HG03571 (cell line): ENCODE measurements at regions not wholly inside any gene's neighbourhood (a gene's known extent, or its start where the extent isn't known, plus 50 kb on each side); places are given as distances from the start of the nearest gene placed in this dataset.

ENCODE experiments used
- ATAC-seq: cut with Tn5 transposase; IDR thresholded peaks from one replicate; pipeline ENCODE4 v1.9.1; 2021; ENCODE audit not compliant: unreplicated experiment

DNA sequence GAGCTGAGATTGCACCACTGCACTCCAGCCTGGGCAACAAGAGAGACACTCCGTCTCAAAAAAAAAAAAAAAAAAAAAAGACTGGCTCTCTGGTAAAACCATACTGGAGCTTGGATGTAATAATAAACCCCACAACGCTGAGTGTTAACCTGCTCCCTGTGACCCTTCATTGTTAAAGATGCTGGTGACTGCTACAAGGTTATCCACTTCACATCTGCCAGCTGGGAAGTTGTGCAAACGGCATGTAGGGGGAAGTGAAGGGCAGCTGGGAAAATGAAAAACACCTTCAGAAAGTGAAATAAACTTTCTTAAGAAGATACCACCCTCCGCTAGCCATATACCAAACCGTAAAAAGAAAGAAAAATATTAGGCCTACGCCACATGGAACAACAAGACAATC lies 131.0 kb upstream of the NUDT7 start:
- ATAC-seq, result no peak

DNA sequence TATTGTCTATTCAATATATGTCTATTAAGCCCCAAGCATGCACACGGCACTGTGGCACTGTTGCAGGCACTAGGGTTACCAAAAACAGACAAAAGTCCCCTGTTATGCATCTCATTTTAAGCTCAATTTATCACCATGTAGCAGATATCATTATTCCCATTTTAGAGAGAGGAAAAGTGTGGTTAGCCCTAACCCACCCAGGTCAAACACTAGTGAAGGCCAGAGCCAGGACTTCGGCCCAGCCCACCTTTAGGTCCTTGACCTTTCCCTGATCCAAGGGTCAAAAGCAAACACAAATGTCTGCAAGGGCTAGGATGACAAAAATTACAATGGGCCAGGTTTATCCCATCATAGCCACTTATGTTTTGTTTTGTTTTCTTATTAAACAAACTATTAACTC lies 130.3 kb upstream of the NUDT7 start:
- ATAC-seq, result no peak

- no peak for ATAC-seq
Measured at GRCh38 chr16:77594057-77594456, 128.3 kb upstream of the NUDT7 start.

DNA sequence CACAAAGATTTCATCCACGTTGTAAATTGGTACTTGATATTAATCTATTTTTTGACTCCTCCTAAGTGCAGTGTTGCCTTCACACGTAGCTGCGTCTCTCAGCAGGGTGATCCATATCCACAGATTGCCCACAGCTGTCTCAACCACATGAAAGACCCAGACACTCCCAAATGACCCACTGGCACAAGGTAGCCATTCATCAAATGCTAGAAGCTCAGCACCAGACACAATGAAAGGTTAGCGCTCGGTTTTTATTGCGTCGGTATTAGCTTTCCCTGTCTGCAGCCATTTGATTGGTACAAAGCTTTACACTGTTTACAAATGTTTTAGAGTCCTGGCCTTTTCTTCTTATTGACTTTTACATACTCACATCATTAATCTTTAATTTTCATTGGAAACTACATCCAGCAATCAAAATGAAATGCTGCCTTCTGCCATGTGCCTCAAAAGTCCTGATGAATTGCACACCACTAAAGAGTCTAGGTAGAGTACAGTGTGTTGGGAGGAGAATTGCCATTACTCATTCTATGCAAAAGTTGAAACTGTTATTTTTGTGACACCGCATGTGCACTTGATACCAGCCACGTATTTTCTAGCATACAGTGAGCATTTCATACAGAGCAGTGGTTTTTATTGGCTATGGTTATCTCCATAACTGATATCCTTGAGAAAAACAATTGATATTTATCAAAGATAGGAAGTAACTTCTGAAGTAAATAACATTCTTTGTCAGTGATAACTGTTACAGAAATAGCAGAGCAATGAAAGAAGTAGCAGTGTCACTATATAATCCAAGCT lies 127.3 kb upstream of the NUDT7 start:
- ATAC-seq, result no peak

- no peak for ATAC-seq
Measured at GRCh38 chr16:77596261-77596660, 126.1 kb upstream of the NUDT7 start.

DNA sequence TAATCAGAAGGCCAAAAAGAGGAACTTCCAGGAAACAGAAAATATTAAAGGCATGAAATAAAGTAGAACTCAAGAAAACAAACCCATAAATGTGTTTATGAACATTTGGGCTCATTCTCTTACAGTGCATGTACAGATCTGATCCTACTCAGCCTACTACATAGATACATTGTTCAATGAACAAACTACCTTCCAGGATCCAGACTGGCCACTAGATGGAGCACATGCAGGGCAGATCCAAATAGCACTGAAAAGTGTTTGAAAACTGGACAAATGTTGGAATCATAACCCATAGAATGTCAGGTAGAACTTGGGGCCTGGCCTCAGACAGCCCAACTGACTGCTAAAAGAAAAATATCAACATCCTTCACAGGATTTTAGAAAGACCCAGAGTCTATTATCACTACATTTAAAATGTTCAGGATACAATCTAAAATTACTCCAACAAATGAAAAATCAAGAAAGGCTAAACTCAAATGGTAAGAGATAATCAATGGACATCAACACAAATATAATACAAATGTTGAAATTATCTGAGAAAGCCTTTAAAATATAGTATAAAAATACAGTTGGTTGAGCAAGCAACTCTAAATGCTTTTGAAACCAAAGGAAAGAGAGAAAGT lies 122.4 kb upstream of the NUDT7 start:
- ATAC-seq, result no peak

DNA sequence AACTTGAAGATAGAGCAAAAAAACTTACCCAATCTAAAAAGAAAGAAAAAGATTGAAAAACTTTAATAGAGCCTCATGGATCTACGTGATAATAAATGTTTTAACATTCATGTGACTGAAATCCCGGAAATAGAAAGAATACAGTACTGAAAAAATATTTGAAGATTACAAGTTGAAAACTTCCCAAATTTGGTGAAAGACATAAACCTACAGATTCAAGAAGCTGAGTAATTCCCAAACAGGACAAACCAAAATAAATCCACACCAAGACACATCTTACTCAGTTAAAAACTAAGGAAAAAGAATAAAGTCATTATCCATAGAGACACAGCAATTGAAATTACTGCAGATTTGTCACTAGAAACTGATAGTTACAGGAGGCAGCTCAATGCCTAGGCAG lies 121.8 kb upstream of the NUDT7 start:
- no peak for ATAC-seq

GRCh38 chr16:77603656-77604055 lies 118.7 kb upstream of the NUDT7 start:
- ATAC-seq, result no peak

DNA sequence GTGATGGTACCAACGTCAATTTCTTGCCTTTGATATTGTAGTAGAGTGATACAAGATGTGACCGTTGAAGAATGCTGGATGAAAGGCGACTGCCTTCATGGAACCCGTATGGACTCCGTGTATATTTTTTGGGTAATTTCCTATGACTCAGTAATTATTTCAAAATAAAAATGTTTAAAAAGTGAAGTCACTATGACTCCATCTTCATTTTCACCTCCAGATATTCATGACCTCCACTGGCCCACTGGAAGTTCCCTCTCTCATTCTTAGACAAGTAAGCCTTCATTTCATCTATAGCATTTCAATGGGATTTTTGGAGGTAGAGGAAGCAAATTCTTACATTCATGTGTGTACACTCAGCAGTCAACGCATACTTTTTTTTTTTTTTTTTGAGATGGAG lies 111.8 kb upstream of the NUDT7 start:
- no peak for ATAC-seq

DNA sequence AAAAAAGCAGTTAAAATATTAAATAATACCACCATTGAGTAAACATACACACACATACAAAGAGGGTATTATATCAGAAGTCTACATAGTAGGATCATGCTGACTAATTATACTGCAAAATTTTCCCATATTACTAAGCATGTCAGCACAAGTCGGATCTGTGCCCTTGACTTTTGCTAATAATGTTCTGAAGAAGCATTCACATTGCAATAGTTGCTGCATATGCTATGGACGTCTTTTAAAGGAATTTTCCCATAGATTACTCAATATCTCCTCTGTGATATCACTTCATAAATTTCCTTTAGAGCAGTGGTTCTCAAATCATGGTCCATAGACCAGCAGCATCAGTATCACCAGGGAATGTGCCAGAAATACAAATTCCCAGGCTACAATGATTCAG lies 110.9 kb upstream of the NUDT7 start:
- no peak for ATAC-seq

- ATAC-seq, result no peak
Measured at GRCh38 chr16:77612596-77612995, 109.7 kb upstream of the NUDT7 start.

DNA sequence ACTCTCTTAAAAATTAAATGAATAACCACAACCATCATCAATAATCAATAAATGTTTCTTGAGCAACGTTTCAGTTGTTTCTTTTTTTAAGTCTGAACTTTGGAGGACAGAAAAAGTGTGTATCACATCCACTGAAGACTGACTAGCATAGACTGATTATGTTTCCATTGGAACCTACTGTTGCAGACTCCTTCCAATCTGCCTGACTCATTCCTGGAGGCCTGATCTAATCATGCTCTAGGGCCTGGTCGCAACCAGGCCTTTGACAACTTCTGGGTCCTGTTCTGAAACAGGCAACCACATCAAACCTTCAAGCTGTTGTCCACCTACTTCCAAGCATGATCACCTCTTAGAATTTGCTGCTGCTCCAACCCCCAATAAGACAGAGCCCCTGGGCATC lies 109.2 kb upstream of the NUDT7 start:
- no peak for ATAC-seq

DNA sequence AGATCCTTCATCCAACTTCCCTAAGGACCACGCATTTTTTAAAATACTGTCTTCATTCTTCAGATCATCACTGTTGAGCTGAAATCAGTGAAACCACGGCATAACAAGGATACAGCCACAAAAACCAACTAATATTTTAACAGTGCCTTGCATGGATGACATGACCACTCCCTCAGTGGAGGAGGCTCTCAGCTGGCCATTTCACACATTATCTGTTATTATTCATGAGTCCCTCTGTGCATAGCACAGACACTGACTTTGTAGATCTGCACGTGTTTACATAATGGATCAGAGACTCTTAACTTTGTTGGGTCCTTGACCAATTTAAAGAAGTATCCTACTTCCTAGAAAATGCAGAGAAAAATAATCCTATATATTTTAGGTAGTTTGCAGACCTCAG lies 104.8 kb upstream of the NUDT7 start:
- no peak for ATAC-seq

- no peak for ATAC-seq
Measured at GRCh38 chr16:77617996-77618395, 104.3 kb upstream of the NUDT7 start.

DNA sequence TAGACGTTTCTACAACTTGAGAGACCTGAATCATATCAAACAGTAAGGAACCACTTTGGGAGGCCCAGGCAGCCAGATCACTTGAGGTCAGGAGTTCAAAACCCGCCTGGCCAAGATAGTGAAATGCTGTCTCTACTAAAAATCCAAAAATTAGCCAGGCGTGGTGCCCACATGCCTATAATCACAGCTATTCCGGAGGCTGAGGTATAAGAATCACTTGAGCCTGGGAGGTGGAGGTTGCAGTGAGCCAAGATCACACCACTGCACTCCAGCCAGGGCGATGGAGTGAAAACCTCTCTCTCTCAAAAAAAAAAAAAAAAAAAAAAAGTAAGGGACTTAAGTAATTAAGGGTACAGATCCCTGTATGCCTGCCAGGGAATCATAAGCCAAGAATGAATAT lies 103.4 kb upstream of the NUDT7 start:
- ATAC-seq, result no peak

- no peak for ATAC-seq
Measured at GRCh38 chr16:77624085-77624484, 98.2 kb upstream of the NUDT7 start.

GRCh38 chr16:77636615-77637014 lies 85.7 kb upstream of the NUDT7 start:
- ATAC-seq, result no peak

DNA sequence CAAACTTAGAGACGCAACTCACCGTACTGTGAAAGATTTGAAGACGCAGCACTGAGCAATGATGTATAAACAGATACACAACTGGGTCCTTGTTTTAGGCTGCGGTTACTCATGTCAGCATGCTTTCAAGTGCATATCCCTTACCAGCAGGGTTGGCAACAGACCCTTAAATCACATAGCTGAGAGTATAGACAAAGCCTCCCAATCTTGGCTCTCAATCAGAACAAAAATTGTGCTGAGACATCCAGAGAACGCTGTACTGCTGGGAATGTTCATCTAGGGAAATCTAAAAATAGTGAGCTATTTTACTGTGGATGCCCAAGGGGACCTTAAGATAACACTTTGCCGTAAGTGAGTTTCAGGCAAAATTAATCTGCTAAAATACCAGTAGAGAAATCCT lies 84.4 kb upstream of the NUDT7 start:
- ATAC-seq, result no peak

DNA sequence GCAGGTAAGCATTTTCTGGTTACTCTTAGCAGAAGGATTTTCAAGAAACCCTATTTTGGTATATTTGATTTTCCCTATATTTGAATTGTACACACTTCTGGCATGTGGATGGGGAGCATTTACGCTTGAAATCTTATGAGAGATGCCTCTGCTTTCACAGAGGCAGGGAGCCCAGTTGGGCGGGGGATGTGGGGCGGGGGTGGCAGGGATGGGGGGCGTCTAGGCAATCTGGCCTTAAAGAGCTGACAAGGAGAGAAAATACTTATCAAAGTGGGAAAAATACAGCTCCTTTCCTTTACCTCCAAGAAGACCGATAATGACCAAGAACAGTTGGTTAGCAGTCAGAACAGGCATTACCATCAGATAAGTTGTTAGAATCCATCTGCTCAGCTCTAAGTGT lies 79.1 kb upstream of the NUDT7 start:
- ATAC-seq, result no peak

GRCh38 chr16:77645764-77646163 lies 76.5 kb upstream of the NUDT7 start:
- ATAC-seq, result no peak

- no peak for ATAC-seq
Measured at GRCh38 chr16:77647726-77648125, 74.6 kb upstream of the NUDT7 start.

GRCh38 chr16:77650761-77651160 lies 71.6 kb upstream of the NUDT7 start:
- ATAC-seq, result no peak

DNA sequence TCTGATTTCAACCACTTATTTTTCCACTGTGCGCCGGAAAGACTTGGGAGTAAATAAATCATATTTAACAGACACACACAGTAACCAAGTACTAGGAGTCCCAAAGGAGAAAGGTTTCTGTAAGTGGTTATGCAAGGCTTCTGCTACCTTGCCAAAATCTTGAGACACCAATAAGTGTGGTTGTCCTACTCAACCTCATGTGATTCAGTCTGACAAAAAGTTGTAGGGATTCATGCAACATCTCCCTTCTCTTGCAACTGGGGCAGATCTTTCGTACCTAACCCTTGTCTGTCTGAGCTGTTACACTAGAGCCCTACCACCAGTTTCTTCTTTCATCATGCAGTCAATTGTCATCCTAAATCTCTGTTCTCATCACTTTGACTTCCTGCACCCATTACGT lies 69.9 kb upstream of the NUDT7 start:
- ATAC-seq, result no peak
